Stimulated activated naive CD4-positive, alpha-beta T cell treated with Interleukin-2 at 50 U/mL for 16 hours (primary cell): ENCODE measurements at regions not wholly inside any gene's neighbourhood (a gene's known extent, or its start where the extent isn't known, plus 50 kb on each side); places are given as distances from the start of the nearest gene placed in this dataset.

ENCODE experiments used
- DNase-seq: peaks from one replicate; lab custom pipeline; 2025; lab: John Stamatoyannopoulos, UW

GRCh38 chr1:5750186-5751162 is 241.8 kb downstream of the NPHP4 start:
- DNase-seq = no peak

GRCh38 chr1:5748286-5749225 is 243.7 kb downstream of the NPHP4 start:
- DNase-seq = no peak

- DNase-seq = no peak
Observed at GRCh38 chr1:5747426-5748285, 244.6 kb downstream of the NPHP4 start.

GRCh38 chr1:5746611-5747425 is 245.4 kb downstream of the NPHP4 start:
- no peak for DNase-seq

GRCh38 chr1:5745800-5746610 is 246.2 kb downstream of the NPHP4 start:
- peak; percentile 18 for DNase-seq

- no peak for DNase-seq
Observed at GRCh38 chr1:5744911-5745799, 247.1 kb downstream of the NPHP4 start.

GRCh38 chr1:5744341-5744740 is 247.9 kb downstream of the NPHP4 start:
- no peak for DNase-seq

GRCh38 chr1:5743435-5744095 is 248.7 kb downstream of the NPHP4 start:
- no peak for DNase-seq

- no peak for DNase-seq
Observed at GRCh38 chr1:5742801-5743200, 249.4 kb downstream of the NPHP4 start.

- no peak for DNase-seq
Observed at GRCh38 chr1:5742032-5742431, 250.2 kb downstream of the NPHP4 start.

- DNase-seq = no peak
Observed at GRCh38 chr1:5740865-5741860, 251.1 kb downstream of the NPHP4 start.

- DNase-seq = no peak
Observed at GRCh38 chr1:5740450-5740849, 251.8 kb downstream of the NPHP4 start.

- no peak for DNase-seq
Observed at GRCh38 chr1:5739561-5740078, 252.6 kb downstream of the NPHP4 start.

- DNase-seq = no peak
Observed at GRCh38 chr1:5738911-5739462, 253.2 kb downstream of the NPHP4 start.

- no peak for DNase-seq
Observed at GRCh38 chr1:5737081-5737480, 255.1 kb downstream of the NPHP4 start.

GRCh38 chr1:5734996-5735395 is 257.2 kb downstream of the NPHP4 start:
- no peak for DNase-seq

- no peak for DNase-seq
Observed at GRCh38 chr1:5734414-5734813, 257.8 kb downstream of the NPHP4 start.
